A549 (cell line): ENCODE measurements at regions not wholly inside any gene's neighbourhood (a gene's known extent, or its start where the extent isn't known, plus 50 kb on each side); places are given as distances from the start of the nearest gene placed in this dataset.

Source experiments
- ATAC-seq, 2 experiments: fragments of 200-7000 bp in 1 of 2; fragments of >200 bp in 1 of 2; cut with Nextera tagmentation in 1 of 2; cut with Tn5 transposase in 1 of 2; 3 replicates each; pipeline versions ENCODE4 v1.8.0 to v1.9.1; 2018 to 2020; ENCODE audit warnings: mild to moderate bottlenecking in 1 of 2, moderate library complexity in 1 of 2
- CTCF ChIA-PET: fragments of 300-600 bp; sonication (Branson Sonifier 250); formaldehyde crosslinking; extraction: SDS; loops from one replicate; lab custom pipeline; 2021; ENCODE audit warnings: antibody characterized with exemption, inconsistent platforms; lab: Yijun Ruan, JAX
- POLR2A ChIA-PET: fragments of 350-600 bp; formaldehyde crosslinking; extraction: SDS; loops from one replicate; lab custom pipeline; 2021; ENCODE audit warnings: antibody characterized with exemption, inconsistent platforms; lab: Yijun Ruan, JAX
- DNase-seq, 2 experiments: peaks; one replicate each; pipeline versions ENCODE4 v3.0.0 to v3.0.0-alpha.2; 2011 to 2016; ENCODE audit warnings: low read depth in 1 of 2, low spot score in 1 of 2
- FAIRE-seq: peaks from 2 replicates; lab custom pipeline; 2011; peaks lifted over from hg19 to GRCh38; lab: Jason Lieb, UNC
- H3K27ac ChIP-seq, 2 experiments: fragments of >200 bp; sonication (Bioruptor Twin); formaldehyde crosslinking; 3 replicates each; pipeline ENCODE4 v1.5.1; 2016 to 2017
- H3K4me1 ChIP-seq: fragments of >200 bp; sonication (Bioruptor Twin); formaldehyde crosslinking; 3 replicates; pipeline ENCODE4 v1.6.1; 2016
- H3K4me2 ChIP-seq: fragments of >200 bp; sonication (Bioruptor Twin); formaldehyde crosslinking; 3 replicates; pipeline ENCODE4 v1.6.1; 2016
- H3K4me3 ChIP-seq: fragments of >200 bp; sonication (Bioruptor Twin); formaldehyde crosslinking; 3 replicates; pipeline ENCODE4 v1.5.1; 2016
- H3K9me3 ChIP-seq: fragments of >200 bp; sonication (Bioruptor Twin); formaldehyde crosslinking; 3 replicates; pipeline ENCODE4 v1.6.1; 2016
- CBX2 ChIP-seq: fragments of 200-600 bp; sonication (generic); IDR thresholded peaks from 2 replicates; pipeline ENCODE4 v1.6.1; 2016; ENCODE audit warnings: low read depth, mild to moderate bottlenecking, borderline replicate concordance
- CEBPB ChIP-seq, 2 experiments: fragments of >200 bp in 1 of 2; sonication (Bioruptor Twin) in 1 of 2; formaldehyde crosslinking in 1 of 2; IDR thresholded peaks; 2 replicates each; pipeline ENCODE4 v1.6.1; 2012 to 2016
- CHD4 ChIP-seq: fragments of 200-600 bp; sonication (generic); IDR thresholded peaks from 2 replicates; pipeline ENCODE4 v1.6.1; 2016; ENCODE audit warnings: antibody characterized with exemption, mild to moderate bottlenecking, borderline replicate concordance
- EHMT2 ChIP-seq: fragments of 200-600 bp; sonication (generic); IDR thresholded peaks from 2 replicates; pipeline ENCODE4 v1.6.1; 2016; ENCODE audit warnings: antibody characterized with exemption, low read depth, mild to moderate bottlenecking, moderate library complexity
- EP300 ChIP-seq, 2 experiments: fragments of >200 bp; sonication (Bioruptor Twin); formaldehyde crosslinking; IDR thresholded peaks; 2 replicates in 1 of 2; 3 replicates in 1 of 2; pipeline ENCODE4 v1.6.1; 2016 to 2017
- FOSL2 ChIP-seq, 2 experiments: fragments of 450-650 bp in 1 of 2; fragments of >200 bp in 1 of 2; sonication (Bioruptor Twin) in 1 of 2; formaldehyde crosslinking; IDR thresholded peaks; 2 replicates each; pipeline versions ENCODE4 v1.5.0 to v1.6.1; 2016 to 2020; ENCODE audit warnings: mild to moderate bottlenecking in 1 of 2, moderate library complexity in 1 of 2
- GATA3 ChIP-seq: IDR thresholded peaks from 2 replicates; pipeline ENCODE4 v1.6.1; 2012; ENCODE audit warnings: borderline replicate concordance
- HDAC2 ChIP-seq: fragments of 200-600 bp; sonication (generic); IDR thresholded peaks from 2 replicates; pipeline ENCODE4 v1.6.1; 2016
- HOXB5 ChIP-seq: fragments of 250-450 bp; sonication (Bioruptor Pico); IDR thresholded peaks from 2 replicates; pipeline ENCODE4 v1.5.0; 2020; ENCODE audit warnings: mild to moderate bottlenecking, moderate library complexity
- JUNB ChIP-seq: fragments of >200 bp; sonication (Bioruptor Twin); formaldehyde crosslinking; IDR thresholded peaks from 2 replicates; pipeline ENCODE4 v1.6.1; 2016
- MAZ ChIP-seq: fragments of 150-350 bp; IDR thresholded peaks from 2 replicates; pipeline ENCODE4 v1.6.1; 2014; ENCODE audit warnings: antibody characterized with exemption, low read depth, low read length, borderline replicate concordance
- MYC ChIP-seq: IDR thresholded peaks from 2 replicates; pipeline ENCODE4 v1.6.1; 2012; ENCODE audit warnings: mild to moderate bottlenecking, inconsistent platforms, low read length, improper control_type of control experiment, borderline replicate concordance
- NFE2L2 ChIP-seq: fragments of 150-350 bp; conservative IDR thresholded peaks from 2 replicates; pipeline ENCODE4 v1.6.1; 2014; ENCODE audit warnings: low read length
- NR3C1 ChIP-seq: fragments of >200 bp; sonication (Bioruptor Twin); formaldehyde crosslinking; IDR thresholded peaks from 3 replicates; pipeline ENCODE4 v1.6.1; 2017
- RAD21 ChIP-seq, 2 experiments: fragments of >200 bp in 1 of 2; sonication (Bioruptor Twin) in 1 of 2; formaldehyde crosslinking in 1 of 2; IDR thresholded peaks in 1 of 2; conservative IDR thresholded peaks in 1 of 2; 2 replicates in 1 of 2; 3 replicates in 1 of 2; pipeline ENCODE4 v1.6.1; 2012 to 2018; ENCODE audit warnings: inconsistent platforms in 1 of 2
- RARB ChIP-seq: fragments of 250-450 bp; sonication (Bioruptor Pico); IDR thresholded peaks from 2 replicates; pipeline ENCODE4 v1.8.0; 2021; ENCODE audit warnings: mild to moderate bottlenecking, moderate library complexity
- RNF2 ChIP-seq: fragments of 200-600 bp; sonication (generic); IDR thresholded peaks from 2 replicates; pipeline ENCODE4 v1.6.1; 2016; ENCODE audit warnings: low read depth, mild to moderate bottlenecking, antibody characterized with exemption, moderate library complexity, borderline replicate concordance
- TFCP2L1 ChIP-seq: fragments of 250-450 bp; sonication (Bioruptor Pico); IDR thresholded peaks from 2 replicates; pipeline ENCODE4 v1.5.0; 2021; ENCODE audit warnings: mild to moderate bottlenecking
- TP53 ChIP-seq: fragments of 250-450 bp; sonication (Bioruptor Pico); IDR thresholded peaks from 2 replicates; pipeline ENCODE4 v1.5.0; 2021; ENCODE audit warnings: mild to moderate bottlenecking, moderate library complexity
- ZSCAN20 ChIP-seq: fragments of 250-450 bp; sonication (Bioruptor Pico); IDR thresholded peaks from 2 replicates; pipeline ENCODE4 v1.8.0; 2022; ENCODE audit warnings: mild to moderate bottlenecking, moderate library complexity
- WGBS: methylation state at CpG from one replicate; pipeline ENCODE4 v1.1.6; 2017; ENCODE audit errors: missing lambda C conversion rate; 5-methylcytosine and 5-hydroxymethylcytosine counted together
- TF ChIP-seq, protein P1 (sequence below): fragments of 250-450 bp; sonication (Bioruptor Pico); IDR thresholded peaks from 2 replicates; pipeline ENCODE4 v1.5.0; 2021; ENCODE audit warnings: mild to moderate bottlenecking, moderate library complexity, borderline replicate concordance
- TF ChIP-seq, protein P2 (sequence below): fragments of >200 bp; sonication (Bioruptor Twin); formaldehyde crosslinking; IDR thresholded peaks from 3 replicates; pipeline ENCODE4 v1.5.1; 2016
- TF ChIP-seq, protein P3 (sequence below): IDR thresholded peaks from 2 replicates; pipeline ENCODE4 v1.6.1; 2012
- TF ChIP-seq, protein P4 (sequence below): fragments of 150-350 bp; IDR thresholded peaks from 2 replicates; pipeline ENCODE4 v1.6.1; 2014; ENCODE audit warnings: low read depth, mild to moderate bottlenecking, low read length
- TF ChIP-seq, protein P5 (sequence below): fragments of >200 bp; sonication (Bioruptor Twin); formaldehyde crosslinking; IDR thresholded peaks from 3 replicates; pipeline ENCODE4 v1.6.1; 2016
- TF ChIP-seq, protein P6 (sequence below): fragments of 450-650 bp; IDR thresholded peaks from 2 replicates; pipeline ENCODE4 v1.6.1; 2014; ENCODE audit warnings: antibody characterized with exemption

DNA sequence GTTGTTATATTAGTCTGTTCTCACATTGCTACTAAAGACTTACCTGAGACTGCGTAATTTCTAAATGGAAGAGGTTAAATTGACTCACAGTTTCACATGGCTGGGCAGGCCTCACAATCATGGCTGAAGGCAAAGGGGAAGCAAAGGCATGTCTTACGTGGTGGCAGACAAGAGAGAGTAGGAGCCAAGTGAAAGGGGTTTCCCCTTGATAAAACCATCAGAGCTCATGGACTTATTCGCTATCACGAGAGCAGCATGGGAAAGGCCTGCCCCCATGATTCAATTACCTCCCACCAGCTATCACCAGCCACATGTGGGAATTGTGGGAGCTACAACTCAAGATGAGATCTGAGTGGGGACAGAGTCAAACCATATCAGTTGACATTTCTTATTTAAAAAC is 374.5 kb upstream of the RORB start:
- ATAC-seq (no peak), DNase-seq (no peak), FAIRE-seq (no peak)
- 17% methylated on average over 4 of the region's 4 CpGs for WGBS
- ChIA-PET CTCF (no interaction called here), POLR2A (no interaction called here)
- H3K4me1 ChIP-seq, result no peaks in the 10 kb centered on the region
- no peak overlapping the region for H3K4me3 ChIP-seq
- H3K27ac ChIP-seq, result no peak overlapping the region
- H3K9me3 ChIP-seq, result no peaks in the 10 kb centered on the region
- H3K4me2 ChIP-seq, result no peak overlapping the region
- no peak for TF ChIP-seq HOXB5 (CRISPR knock-in tag)
- TF ChIP-seq, protein P1, sequence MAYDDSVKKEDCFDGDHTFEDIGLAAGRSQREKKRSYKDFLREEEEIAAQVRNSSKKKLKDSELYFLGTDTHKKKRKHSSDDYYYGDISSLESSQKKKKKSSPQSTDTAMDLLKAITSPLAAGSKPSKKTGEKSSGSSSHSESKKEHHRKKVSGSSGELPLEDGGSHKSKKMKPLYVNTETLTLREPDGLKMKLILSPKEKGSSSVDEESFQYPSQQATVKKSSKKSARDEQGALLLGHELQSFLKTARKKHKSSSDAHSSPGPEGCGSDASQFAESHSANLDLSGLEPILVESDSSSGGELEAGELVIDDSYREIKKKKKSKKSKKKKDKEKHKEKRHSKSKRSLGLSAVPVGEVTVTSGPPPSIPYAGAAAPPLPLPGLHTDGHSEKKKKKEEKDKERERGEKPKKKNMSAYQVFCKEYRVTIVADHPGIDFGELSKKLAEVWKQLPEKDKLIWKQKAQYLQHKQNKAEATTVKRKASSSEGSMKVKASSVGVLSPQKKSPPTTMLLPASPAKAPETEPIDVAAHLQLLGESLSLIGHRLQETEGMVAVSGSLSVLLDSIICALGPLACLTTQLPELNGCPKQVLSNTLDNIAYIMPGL (CRISPR knock-in tag), result no peak
- no peak for TF ChIP-seq MAZ
- no peak for TF ChIP-seq ZSCAN20 (CRISPR knock-in tag)
- no peak for TF ChIP-seq NFE2L2
- no peak for TF ChIP-seq TP53 (CRISPR knock-in tag)
- TF ChIP-seq MYC, result no peak
- no peak for TF ChIP-seq RARB (CRISPR knock-in tag)
- no peak for TF ChIP-seq EHMT2
- TF ChIP-seq, protein P2, sequence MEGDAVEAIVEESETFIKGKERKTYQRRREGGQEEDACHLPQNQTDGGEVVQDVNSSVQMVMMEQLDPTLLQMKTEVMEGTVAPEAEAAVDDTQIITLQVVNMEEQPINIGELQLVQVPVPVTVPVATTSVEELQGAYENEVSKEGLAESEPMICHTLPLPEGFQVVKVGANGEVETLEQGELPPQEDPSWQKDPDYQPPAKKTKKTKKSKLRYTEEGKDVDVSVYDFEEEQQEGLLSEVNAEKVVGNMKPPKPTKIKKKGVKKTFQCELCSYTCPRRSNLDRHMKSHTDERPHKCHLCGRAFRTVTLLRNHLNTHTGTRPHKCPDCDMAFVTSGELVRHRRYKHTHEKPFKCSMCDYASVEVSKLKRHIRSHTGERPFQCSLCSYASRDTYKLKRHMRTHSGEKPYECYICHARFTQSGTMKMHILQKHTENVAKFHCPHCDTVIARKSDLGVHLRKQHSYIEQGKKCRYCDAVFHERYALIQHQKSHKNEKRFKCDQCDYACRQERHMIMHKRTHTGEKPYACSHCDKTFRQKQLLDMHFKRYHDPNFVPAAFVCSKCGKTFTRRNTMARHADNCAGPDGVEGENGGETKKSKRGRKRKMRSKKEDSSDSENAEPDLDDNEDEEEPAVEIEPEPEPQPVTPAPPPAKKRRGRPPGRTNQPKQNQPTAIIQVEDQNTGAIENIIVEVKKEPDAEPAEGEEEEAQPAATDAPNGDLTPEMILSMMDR, result no peak
- TF ChIP-seq, protein P3, sequence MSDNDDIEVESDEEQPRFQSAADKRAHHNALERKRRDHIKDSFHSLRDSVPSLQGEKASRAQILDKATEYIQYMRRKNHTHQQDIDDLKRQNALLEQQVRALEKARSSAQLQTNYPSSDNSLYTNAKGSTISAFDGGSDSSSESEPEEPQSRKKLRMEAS, result no peak
- TF ChIP-seq HDAC2, result no peak
- TF ChIP-seq EP300 (IDR thresholded peaks at IDR 0.05), result no peak

DNA sequence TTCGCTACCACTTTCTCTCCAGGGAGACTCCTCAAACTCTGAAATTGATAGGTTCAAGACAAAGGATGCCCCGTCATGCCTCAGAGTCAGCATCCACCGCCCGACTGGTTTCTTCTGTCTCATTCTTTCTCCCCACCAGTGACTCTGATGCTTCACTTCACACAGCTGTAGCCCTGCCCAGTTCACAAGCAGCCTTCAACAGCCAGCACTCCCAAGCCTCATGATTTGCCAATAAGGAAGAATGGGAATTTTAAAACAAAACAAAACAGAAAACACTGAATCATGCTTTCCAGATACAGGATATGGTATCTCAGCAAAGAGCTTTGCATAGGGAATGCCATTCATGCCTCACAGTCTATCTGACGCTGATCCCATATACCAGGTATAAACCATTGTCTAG is 371.2 kb upstream of the RORB start:
- no peak overlapping the region for H3K4me3 ChIP-seq
- ChIA-PET POLR2A (no interaction called here), CTCF (interaction anchor here (0.6 kb wide), 1 partner anchor 253 kb away, joined by 3 read pairs; no protein-coding TSS in a partner anchor)
- no peak overlapping the region for H3K27ac ChIP-seq
- ATAC-seq (no peak), DNase-seq (no peak), FAIRE-seq (no peak)
- H3K9me3 ChIP-seq, result no peaks in the 10 kb centered on the region
- under 1% methylated on average over 5 of the region's 5 CpGs for WGBS
- no peak for TF ChIP-seq GATA3
- no peak overlapping the region for H3K4me2 ChIP-seq
- no peaks in the 10 kb centered on the region for H3K4me1 ChIP-seq

DNA sequence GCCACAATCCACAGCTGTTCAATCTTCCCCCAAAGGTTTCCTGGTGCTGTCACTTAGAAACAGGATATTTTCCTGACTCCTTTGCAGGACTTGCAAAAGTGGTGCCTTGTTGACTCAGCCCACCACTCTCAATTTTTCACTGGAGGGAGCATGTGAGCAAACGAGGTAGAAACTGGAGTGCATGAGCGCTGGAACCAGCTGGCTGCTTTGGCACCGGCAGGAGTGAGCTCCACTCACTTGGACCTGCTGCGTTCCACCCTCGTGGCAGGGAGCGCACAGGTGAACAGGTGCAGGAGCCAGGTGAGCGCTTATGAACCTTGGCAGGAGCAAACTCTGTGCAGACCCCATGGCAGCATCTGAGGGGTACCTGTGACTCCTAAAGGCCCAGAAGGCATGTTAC is 364.1 kb upstream of the RORB start:
- no peak for ATAC-seq
- 65% methylated on average over 7 of the region's 7 CpGs for WGBS
- CTCF ChIA-PET, result no interaction called here
- no peaks in the 10 kb centered on the region for H3K4me1 ChIP-seq
- DNase-seq, result no peak
- TF ChIP-seq ZSCAN20 (CRISPR knock-in tag), result no peak
- no peak for TF ChIP-seq FOSL2 (IDR thresholded peaks at IDR 0.05)
- no peak for TF ChIP-seq FOSL2 (CRISPR knock-in tag; IDR thresholded peaks at IDR 0.05)
- TF ChIP-seq CEBPB (IDR thresholded peaks at IDR 0.05), result no peak
- TF ChIP-seq, protein P4, sequence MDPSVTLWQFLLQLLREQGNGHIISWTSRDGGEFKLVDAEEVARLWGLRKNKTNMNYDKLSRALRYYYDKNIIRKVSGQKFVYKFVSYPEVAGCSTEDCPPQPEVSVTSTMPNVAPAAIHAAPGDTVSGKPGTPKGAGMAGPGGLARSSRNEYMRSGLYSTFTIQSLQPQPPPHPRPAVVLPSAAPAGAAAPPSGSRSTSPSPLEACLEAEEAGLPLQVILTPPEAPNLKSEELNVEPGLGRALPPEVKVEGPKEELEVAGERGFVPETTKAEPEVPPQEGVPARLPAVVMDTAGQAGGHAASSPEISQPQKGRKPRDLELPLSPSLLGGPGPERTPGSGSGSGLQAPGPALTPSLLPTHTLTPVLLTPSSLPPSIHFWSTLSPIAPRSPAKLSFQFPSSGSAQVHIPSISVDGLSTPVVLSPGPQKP, result no peak
- no peak for TF ChIP-seq RNF2
- no peak for TF ChIP-seq TFCP2L1 (CRISPR knock-in tag)
- TF ChIP-seq JUNB, result no peak
- TF ChIP-seq, protein P5, sequence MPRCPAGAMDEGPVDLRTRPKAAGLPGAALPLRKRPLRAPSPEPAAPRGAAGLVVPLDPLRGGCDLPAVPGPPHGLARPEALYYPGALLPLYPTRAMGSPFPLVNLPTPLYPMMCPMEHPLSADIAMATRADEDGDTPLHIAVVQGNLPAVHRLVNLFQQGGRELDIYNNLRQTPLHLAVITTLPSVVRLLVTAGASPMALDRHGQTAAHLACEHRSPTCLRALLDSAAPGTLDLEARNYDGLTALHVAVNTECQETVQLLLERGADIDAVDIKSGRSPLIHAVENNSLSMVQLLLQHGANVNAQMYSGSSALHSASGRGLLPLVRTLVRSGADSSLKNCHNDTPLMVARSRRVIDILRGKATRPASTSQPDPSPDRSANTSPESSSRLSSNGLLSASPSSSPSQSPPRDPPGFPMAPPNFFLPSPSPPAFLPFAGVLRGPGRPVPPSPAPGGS, result no peak
- no peak for TF ChIP-seq NR3C1
- TF ChIP-seq, protein P6, sequence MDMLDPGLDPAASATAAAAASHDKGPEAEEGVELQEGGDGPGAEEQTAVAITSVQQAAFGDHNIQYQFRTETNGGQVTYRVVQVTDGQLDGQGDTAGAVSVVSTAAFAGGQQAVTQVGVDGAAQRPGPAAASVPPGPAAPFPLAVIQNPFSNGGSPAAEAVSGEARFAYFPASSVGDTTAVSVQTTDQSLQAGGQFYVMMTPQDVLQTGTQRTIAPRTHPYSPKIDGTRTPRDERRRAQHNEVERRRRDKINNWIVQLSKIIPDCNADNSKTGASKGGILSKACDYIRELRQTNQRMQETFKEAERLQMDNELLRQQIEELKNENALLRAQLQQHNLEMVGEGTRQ, result no peak
- TF ChIP-seq CHD4, result no peak
- TF ChIP-seq CBX2, result no peak
- no peak for TF ChIP-seq RARB (CRISPR knock-in tag)
- TF ChIP-seq RAD21 (conservative IDR thresholded peaks at IDR 0.05 in 1 of 2, IDR thresholded peaks at IDR 0.05 in 1 of 2), result no peak
- POLR2A ChIA-PET, result no interaction called here
- no peak overlapping the region for H3K27ac ChIP-seq
- no peaks in the 10 kb centered on the region for H3K9me3 ChIP-seq
- FAIRE-seq, result no peak
- H3K4me3 ChIP-seq, result no peak overlapping the region
- H3K4me2 ChIP-seq, result no peak overlapping the region
